Adrenal gland (tissue), 5 donors: ENCODE measurements at regions not wholly inside any gene's neighbourhood (a gene's known extent, or its start where the extent isn't known, plus 50 kb on each side); places are given as distances from the start of the nearest gene placed in this dataset.

ENCODE experiments used
- POLR2A ChIP-seq, 2 donors: fragments of 450-650 bp; IDR thresholded peaks; one replicate each; pipeline ENCODE4 v1.6.1; 2017; ENCODE audit warnings: antibody characterized with exemption in 2 of 2, mild to moderate bottlenecking in 2 of 2, moderate library complexity in 1 of 2
- TF ChIP-seq, protein P1 (sequence below), 6 experiments: fragments of 450-650 bp in 4 of 6; fragments of 200-600 bp in 2 of 6; sonication (generic) in 1 of 6; IDR thresholded peaks; 1 replicate in 5 of 6; 2 replicates in 1 of 6; pipeline versions ENCODE4 v1.5.1 to v1.8.0; 2016 to 2021; ENCODE audit warnings: antibody characterized with exemption in 6 of 6, mild to moderate bottlenecking in 2 of 6, moderate library complexity in 1 of 6
- donor health status: DM: no; HTN: no; CAD: no.

GRCh38 chr18:28712172-28712571 is 535.2 kb upstream of the CDH2 start:
- TF ChIP-seq, protein P1, sequence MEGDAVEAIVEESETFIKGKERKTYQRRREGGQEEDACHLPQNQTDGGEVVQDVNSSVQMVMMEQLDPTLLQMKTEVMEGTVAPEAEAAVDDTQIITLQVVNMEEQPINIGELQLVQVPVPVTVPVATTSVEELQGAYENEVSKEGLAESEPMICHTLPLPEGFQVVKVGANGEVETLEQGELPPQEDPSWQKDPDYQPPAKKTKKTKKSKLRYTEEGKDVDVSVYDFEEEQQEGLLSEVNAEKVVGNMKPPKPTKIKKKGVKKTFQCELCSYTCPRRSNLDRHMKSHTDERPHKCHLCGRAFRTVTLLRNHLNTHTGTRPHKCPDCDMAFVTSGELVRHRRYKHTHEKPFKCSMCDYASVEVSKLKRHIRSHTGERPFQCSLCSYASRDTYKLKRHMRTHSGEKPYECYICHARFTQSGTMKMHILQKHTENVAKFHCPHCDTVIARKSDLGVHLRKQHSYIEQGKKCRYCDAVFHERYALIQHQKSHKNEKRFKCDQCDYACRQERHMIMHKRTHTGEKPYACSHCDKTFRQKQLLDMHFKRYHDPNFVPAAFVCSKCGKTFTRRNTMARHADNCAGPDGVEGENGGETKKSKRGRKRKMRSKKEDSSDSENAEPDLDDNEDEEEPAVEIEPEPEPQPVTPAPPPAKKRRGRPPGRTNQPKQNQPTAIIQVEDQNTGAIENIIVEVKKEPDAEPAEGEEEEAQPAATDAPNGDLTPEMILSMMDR (IDR thresholded peaks at IDR 0.05) = no peak
- no peak for TF ChIP-seq POLR2A (IDR thresholded peaks at IDR 0.05)
